ENCODE measurements at regions not wholly inside any gene's neighbourhood (a gene's known extent, or its start where the extent isn't known, plus 50 kb on each side); places are given as distances from the start of the nearest gene placed in this dataset.

- Histone ChIP-seq H3K27me3 (no peaks in the 10 kb centered on the region), H3K4me1 (no peaks in the 10 kb centered on the region), H3K27ac (no peak overlapping the region), H3K4me3 (no peak overlapping the region), H3K36me3 (no peaks in the 10 kb centered on the region), H3K9me3 (no peaks in the 10 kb centered on the region)
- no peak for DNase-seq (ENCODE audit: extremely low spot score in 2 of 2)
- intact Hi-C loops (cut with DNase I) = no loop called here
- TF ChIP-seq POLR2A (IDR thresholded peaks at IDR 0.05) (no peak), CTCF (IDR thresholded peaks at IDR 0.05) (no peak)
Measured at GRCh38 chr16:26930786-26931581, 135.7 kb upstream of the C16orf82 start.

GRCh38 chr16:26950636-26951035 lies 116.1 kb upstream of the C16orf82 start:
- no peaks in the 10 kb centered on the region for H3K27me3 ChIP-seq
- H3K27ac ChIP-seq = no peak overlapping the region
- H3K36me3 ChIP-seq = no peaks in the 10 kb centered on the region
- no peaks in the 10 kb centered on the region for H3K4me1 ChIP-seq
- no peaks in the 10 kb centered on the region for H3K9me3 ChIP-seq
- intact Hi-C loops (cut with DNase I) = no loop called here
- DNase-seq (ENCODE audit: extremely low spot score in 2 of 2) = no peak
- TF ChIP-seq CTCF (IDR thresholded peaks at IDR 0.05) (no peak), POLR2A (IDR thresholded peaks at IDR 0.05) (no peak), POLR2AphosphoS5 (IDR thresholded peaks at IDR 0.05; ENCODE audit: insufficient read depth in 1 of 2, low read depth in 1 of 2) (no peak)
- H3K4me3 ChIP-seq = no peak overlapping the region

- Histone ChIP-seq H3K27ac (no peak overlapping the region), H3K9me3 (no peaks in the 10 kb centered on the region), H3K36me3 (no peaks in the 10 kb centered on the region), H3K4me3 (no peak overlapping the region), H3K27me3 (no peaks in the 10 kb centered on the region), H3K4me1 (no peaks in the 10 kb centered on the region)
- intact Hi-C loops (cut with DNase I) = no loop called here
- no peak for DNase-seq (ENCODE audit: extremely low spot score in 2 of 2)
- TF ChIP-seq POLR2AphosphoS5 (IDR thresholded peaks at IDR 0.05; ENCODE audit: insufficient read depth in 1 of 2, low read depth in 1 of 2) (no peak), CTCF (IDR thresholded peaks at IDR 0.05) (no peak), POLR2A (IDR thresholded peaks at IDR 0.05) (no peak)
Measured at GRCh38 chr16:26951950-26952349, 114.8 kb upstream of the C16orf82 start.

- H3K4me1 ChIP-seq = no peaks in the 10 kb centered on the region
- no peak for DNase-seq (ENCODE audit: extremely low spot score in 2 of 2)
- H3K27me3 ChIP-seq = no peaks in the 10 kb centered on the region
- intact Hi-C loops (cut with DNase I) = no loop called here
- no peak overlapping the region for H3K4me3 ChIP-seq
- H3K27ac ChIP-seq = no peak overlapping the region
- no peaks in the 10 kb centered on the region for H3K9me3 ChIP-seq
- no peaks in the 10 kb centered on the region for H3K36me3 ChIP-seq
- TF ChIP-seq POLR2AphosphoS5 (IDR thresholded peaks at IDR 0.05; ENCODE audit: insufficient read depth in 1 of 2, low read depth in 1 of 2) (no peak), POLR2A (IDR thresholded peaks at IDR 0.05) (no peak), CTCF (IDR thresholded peaks at IDR 0.05) (no peak)
Measured at GRCh38 chr16:26952411-26952810, 114.3 kb upstream of the C16orf82 start.

- intact Hi-C loops (cut with DNase I) = no loop called here
- no peak for DNase-seq (ENCODE audit: extremely low spot score in 2 of 2)
- H3K27ac ChIP-seq = no peak overlapping the region
- no peak overlapping the region for H3K4me3 ChIP-seq
- no peak for TF ChIP-seq POLR2A (IDR thresholded peaks at IDR 0.05)
- no peak for TF ChIP-seq CTCF (IDR thresholded peaks at IDR 0.05)
- no peak for TF ChIP-seq POLR2AphosphoS5 (IDR thresholded peaks at IDR 0.05; ENCODE audit: insufficient read depth in 1 of 2, low read depth in 1 of 2)
- H3K27me3 ChIP-seq = no peaks in the 10 kb centered on the region
- no peaks in the 10 kb centered on the region for H3K36me3 ChIP-seq
- H3K9me3 ChIP-seq = no peaks in the 10 kb centered on the region
- H3K4me1 ChIP-seq = no peaks in the 10 kb centered on the region
Measured at GRCh38 chr16:26957283-26957859, 109.4 kb upstream of the C16orf82 start.

Measured in vagina (tissue), 2 donors.